ENCODE measurements at regions not wholly inside any gene's neighbourhood (a gene's known extent, or its start where the extent isn't known, plus 50 kb on each side); places are given as distances from the start of the nearest gene placed in this dataset.

- no peak for TF ChIP-seq TAF1 (IDR thresholded peaks at IDR 0.05; ENCODE audit: borderline replicate concordance, insufficient read depth, low read length)
- no peak for TF ChIP-seq POLR2AphosphoS5 (IDR thresholded peaks at IDR 0.05; ENCODE audit: low read depth, low read length)
These were observed 171.8 kb upstream of the ANKRD50 start for GRCh38 chr4:124884316-124884715.
